GM19455 (cell line): ENCODE measurements at regions not wholly inside any gene's neighbourhood (a gene's known extent, or its start where the extent isn't known, plus 50 kb on each side); places are given as distances from the start of the nearest gene placed in this dataset.

Experiments
- ATAC-seq: cut with Tn5 transposase; IDR thresholded peaks from one replicate; pipeline ENCODE4 v1.9.1; 2021; ENCODE audit not compliant: unreplicated experiment

GRCh38 chr13:47188802-47189201, 291.9 kb upstream of the HTR2A start:
- ATAC-seq: no peak

- ATAC-seq: no peak
Measured at GRCh38 chr13:47186471-47186870, 289.6 kb upstream of the HTR2A start.

- ATAC-seq: no peak
Measured at GRCh38 chr13:47184321-47184720, 287.5 kb upstream of the HTR2A start.

- ATAC-seq: no peak
Measured at GRCh38 chr13:47179321-47179720, 282.5 kb upstream of the HTR2A start.

- ATAC-seq: no peak
Measured at GRCh38 chr13:47178090-47178950, 281.5 kb upstream of the HTR2A start.

GRCh38 chr13:47175172-47175866, 278.5 kb upstream of the HTR2A start:
- ATAC-seq: no peak

DNA sequence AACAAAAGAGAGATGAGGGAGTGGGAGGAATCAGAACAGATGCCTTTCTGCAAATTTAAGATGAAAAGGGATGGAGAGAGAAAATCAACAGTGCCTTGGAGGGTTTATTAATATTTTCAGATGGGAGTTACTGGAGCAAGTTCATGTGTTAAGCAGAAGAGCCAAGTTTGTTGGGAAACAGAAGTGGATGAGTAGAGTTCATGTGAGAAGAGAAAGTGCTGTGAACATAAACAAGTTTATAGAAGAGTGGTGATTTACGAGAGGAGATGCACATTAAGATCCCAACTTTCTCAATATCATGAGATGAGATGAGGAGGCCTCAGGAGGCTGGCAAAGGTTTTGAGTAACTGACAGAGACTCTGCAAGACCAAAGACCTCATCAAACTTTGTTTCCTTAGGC, 274.1 kb upstream of the HTR2A start:
- ATAC-seq: no peak

- no peak for ATAC-seq
Measured at GRCh38 chr13:47168618-47169017, 271.8 kb upstream of the HTR2A start.

DNA sequence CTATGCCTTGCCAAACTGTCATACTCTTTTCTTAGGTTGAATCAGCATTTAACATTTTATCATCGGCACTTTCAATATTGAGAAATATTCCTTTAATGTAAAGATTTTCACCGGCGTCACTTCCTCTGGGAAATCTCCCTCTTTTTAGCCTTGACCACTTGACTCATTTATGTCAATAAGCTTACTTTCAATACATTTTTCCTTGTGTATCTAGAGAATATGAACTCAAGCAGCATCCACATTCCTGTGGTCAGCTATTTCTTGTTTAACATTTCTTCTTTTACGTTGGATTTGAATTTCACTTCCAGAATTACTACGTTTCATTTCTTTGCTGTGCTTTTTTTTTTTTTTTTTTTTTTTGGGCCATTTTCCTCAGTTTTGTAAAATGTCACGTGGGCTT, 271.2 kb upstream of the HTR2A start:
- ATAC-seq: no peak

- ATAC-seq: no peak
Measured at GRCh38 chr13:47166336-47166735, 269.5 kb upstream of the HTR2A start.

DNA sequence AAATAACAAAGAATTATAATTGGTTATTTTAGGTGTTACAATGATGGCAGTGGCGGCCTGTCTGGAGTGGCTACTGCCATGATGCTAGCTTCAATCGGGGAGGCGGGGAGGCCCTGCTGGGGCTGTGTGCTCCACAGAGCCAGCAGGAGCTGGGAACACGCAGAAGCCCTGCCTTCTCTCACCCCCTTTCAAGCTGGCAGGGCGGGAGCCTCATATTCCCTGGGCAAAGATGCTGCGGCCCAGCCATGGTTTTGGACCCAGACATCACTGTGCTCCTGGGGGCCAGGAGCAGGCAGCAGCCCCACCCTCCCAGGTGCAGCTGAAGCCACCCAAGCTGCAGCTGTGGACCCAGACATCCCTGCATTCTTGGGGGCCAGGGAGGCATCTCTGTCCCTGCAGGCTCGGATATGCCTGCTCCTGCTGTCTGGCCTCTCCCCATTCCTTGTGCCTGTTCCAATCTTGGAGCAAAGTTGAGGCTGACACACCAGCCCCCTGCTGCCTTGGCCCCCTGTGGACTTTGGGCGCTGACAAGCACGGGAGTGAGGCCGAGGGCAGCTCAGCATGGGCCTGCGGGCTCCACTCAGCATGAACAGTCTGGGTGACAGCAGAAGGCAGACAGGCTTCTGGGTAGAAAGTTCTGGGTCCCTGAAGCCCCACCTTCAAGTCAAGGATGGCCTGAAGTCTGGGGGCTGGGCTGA, 263.1 kb upstream of the HTR2A start:
- ATAC-seq: no peak

GRCh38 chr13:47158593-47158992, 261.7 kb upstream of the HTR2A start:
- ATAC-seq: no peak

DNA sequence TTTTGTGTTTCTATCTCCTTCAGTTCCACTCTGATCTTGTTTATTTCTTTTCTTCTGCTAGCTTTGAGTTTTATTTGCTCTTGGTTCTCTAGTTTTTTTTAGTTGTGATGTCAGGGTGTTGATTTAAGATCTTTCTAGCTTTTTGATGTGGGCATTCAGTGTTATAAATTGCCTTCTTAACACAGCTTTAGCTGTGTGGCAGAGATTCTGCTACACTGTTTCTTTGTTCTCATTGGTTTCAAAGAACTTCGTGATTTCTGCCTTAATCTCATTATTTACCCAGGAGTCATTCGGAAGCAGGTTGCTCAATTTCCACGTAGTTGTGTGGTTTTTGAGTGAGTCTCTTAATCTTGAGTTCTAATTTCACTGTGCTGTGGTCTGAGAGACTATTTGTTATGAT, 251.7 kb upstream of the HTR2A start:
- no peak for ATAC-seq

DNA sequence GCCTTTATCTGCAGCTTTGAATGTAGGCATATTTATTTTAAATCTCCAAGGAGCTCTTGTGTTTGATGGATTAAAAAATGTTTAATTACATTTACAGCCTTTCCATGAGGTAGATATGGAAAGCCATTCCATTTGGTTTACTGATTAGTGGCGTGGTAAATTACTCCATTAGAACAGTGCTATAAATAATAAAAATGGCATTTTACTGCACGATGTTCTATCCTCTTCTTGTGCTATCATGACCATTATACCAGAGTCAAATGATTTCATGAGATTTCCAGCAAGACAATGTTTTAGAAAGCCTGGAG, 250.9 kb upstream of the HTR2A start:
- no peak for ATAC-seq

- ATAC-seq: peak; percentile 91
Measured at GRCh38 chr13:47146991-47147811, 250.3 kb upstream of the HTR2A start.

DNA sequence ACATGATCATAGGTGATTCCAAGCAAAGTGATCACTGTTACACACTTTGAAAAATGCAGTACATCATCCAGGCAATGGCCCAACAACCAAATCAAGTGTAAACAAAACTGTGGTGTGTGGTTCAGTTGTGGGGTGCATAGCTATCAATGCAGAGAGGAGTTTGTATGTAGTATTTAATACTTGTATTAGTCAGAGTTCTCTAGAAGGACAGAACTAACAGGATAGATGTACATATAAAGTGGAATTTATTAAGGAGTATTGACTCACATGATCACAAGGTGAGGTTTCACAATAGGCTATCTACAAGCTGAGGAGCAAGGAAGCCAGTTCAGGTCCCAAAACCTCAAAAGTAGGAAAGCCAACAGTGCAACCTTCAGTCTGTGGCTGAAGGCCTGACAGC, 249.3 kb upstream of the HTR2A start:
- ATAC-seq: no peak

DNA sequence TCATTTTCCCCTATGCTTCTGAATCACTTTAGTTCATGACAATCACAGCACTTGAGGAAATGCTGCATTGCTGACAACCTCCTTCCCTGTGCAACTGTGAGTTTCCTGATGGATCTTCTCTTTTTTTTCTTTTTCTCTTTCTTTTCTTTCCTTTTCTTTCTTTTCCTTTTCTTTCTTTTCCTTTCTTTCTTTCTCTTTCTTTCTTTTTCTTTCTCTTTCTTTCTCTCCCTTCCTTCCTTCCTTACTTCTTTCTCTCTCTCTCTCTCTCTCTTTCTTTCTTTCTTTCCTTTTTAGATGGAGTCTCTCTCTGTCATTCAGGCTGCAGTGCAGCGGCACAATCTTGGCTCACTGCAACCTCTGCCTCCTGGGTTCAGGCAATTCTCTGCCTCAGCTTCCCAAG, 247.9 kb upstream of the HTR2A start:
- no peak for ATAC-seq

DNA sequence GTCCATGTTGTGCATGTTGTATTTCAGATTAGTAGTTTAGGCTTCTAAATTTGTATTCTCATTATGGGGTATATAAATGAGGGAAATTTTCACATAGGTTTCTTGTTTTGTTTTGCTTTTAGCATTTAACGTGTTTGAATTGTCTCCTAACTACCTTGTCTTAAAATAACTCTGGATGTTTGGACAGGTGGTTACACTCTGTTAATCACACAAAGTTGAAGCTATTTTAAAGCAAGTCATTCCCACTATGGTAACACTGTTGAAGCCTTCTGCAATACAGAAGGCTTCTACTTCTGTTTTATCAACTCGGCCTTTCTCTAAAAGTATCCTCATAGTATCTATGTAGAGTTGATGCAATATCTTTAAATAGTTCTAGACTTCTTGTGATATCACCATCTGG, 245.3 kb upstream of the HTR2A start:
- no peak for ATAC-seq

DNA sequence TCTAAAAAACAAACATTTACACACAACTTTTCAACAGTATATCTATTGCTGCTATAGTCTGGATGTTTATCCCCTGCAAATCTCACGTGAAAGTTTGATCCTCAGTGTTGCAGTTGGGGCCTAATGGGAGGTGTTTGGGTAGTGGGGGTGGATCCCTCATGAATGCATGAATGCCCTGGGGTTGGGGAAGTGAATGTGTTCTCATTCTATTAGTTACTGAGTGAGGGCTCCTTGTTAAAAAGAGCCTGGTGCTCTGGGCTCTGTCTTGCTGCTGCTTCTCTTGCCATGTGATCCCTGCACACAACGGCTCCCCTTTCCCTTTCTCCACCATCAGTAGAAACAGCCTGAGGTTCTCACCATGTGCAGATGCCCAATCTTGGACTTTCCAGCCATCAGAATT, 242.7 kb upstream of the HTR2A start:
- ATAC-seq: no peak

DNA sequence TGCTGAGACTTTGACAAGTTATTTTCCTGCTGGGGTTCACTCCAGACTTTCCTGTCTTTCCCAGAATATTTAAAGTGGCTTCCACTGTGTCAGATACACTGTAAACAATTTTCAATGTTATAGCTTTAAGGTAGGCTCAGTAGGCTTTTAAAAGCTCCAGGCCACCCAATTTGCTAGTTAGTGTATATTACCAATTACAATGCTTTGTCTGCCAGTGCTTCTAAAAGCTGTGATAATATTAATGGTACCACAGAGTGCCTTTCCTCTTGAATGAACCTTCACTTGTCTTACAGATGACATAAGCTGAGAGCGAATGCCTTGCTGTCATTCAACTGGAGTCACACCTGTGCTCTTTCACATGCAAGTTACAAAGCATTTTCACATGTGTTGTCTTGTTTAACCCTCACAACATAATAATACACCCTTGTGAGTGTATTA, 239.7 kb upstream of the HTR2A start:
- ATAC-seq: no peak

- ATAC-seq: no peak
Measured at GRCh38 chr13:47135800-47136503, 239.1 kb upstream of the HTR2A start.
